ENCODE measurements at regions not wholly inside any gene's neighbourhood (a gene's known extent, or its start where the extent isn't known, plus 50 kb on each side); places are given as distances from the start of the nearest gene placed in this dataset.

DNA sequence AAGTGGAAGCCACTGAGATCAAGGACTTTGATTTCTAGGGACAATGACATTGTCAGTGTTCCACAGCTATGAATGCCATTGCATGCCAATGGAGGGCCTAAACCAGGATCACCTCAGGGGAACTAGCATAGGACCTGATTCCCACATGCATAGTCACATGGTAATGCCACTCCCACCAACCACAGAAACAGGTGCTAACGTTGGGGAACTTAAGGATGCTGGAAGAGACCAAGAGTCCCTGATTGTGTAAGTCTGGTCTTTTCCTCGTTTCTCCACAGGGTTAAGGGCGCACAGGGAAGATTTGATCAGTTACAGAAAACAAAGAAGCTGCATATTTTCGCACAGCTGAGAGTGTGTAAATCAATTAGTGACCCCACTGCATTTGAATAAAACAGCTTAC, 59.4 kb upstream of the CD44 start:
- Histone ChIP-seq H3K9ac (ENCODE audit: low read length) (no peak overlapping the region), H3K27ac (ENCODE audit: low read depth, low read length) (no peak overlapping the region), H3K4me1 (ENCODE audit: control insufficient read depth, insufficient read depth, low read length) (peaks cover 15% of the 10 kb centered on the region; the same call in 1 of the 2 replicates), H3K27me3 (ENCODE audit: control insufficient read depth, insufficient read depth, low read length) (no peaks in the 10 kb centered on the region), H3K36me3 (ENCODE audit: control insufficient read depth, insufficient read depth, low read length) (no peaks in the 10 kb centered on the region), H3K4me3 (ENCODE audit: low read depth, low read length) (no peak overlapping the region), H3K9me3 (ENCODE audit: control insufficient read depth, insufficient read depth, low read depth, low read length) (no peaks in the 10 kb centered on the region)

DNA sequence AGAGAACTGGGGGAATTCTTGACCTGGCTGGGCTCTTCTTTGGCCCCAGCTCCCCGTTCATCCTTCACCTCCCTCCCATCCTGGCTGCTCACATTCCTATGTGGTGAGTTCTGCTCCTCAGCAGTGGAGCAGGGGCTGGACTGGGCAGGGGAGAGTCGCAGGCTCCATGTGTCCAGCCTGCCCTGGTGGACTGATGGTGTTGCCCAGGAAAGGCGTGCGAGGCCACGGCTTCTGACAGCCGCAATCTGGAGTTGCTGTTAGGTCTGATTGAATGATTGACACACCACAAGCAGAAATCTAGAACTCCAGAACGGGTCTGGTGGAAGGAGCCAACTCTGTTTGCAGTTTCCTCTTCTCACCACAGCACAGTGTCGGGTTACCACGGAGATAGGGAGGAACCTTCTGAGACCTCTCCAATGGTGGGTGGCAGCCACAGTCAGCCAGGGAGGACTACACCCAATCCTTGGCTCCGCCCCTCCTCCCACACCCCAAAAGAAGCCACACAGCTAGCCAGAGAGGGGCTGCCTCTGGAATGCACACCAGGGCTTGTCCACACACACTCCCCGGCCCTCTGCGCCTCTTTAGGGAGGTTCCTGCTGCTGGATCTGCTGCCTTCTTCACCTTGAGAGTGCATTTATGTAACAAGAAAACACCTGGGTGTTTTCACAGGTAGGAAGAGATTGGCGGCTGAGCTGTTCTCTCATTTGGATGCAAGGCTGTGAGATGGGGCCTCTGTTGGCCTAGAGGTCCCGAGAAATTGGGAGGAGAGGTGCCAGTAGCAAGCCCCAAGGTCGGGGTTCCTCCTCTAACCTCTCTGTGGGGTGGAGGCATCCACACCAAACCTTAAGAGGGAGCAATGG, 56.4 kb upstream of the CD44 start:
- H3K4me1 ChIP-seq (ENCODE audit: control insufficient read depth, insufficient read depth, low read length) = peaks cover 15% of the 10 kb centered on the region; the same call in 1 of the 2 replicates
- no peak overlapping the region for H3K27ac ChIP-seq (ENCODE audit: low read depth, low read length)

DNA sequence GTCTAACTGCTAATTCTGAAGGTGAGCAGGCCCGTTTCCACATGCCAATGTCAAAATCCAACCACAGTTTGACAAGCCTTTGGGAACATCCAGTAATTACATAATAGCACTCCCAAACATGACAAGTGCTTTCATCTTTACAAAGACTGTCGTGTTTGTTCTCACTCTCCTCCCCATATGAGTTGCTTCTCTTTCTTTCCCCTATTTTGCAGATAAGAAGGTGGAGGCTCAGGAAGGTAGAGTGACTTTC, 55.9 kb upstream of the CD44 start:
- Histone ChIP-seq H3K36me3 (ENCODE audit: control insufficient read depth, insufficient read depth, low read length) (no peaks in the 10 kb centered on the region), H3K4me3 (ENCODE audit: low read depth, low read length) (no peak overlapping the region), H3K27me3 (ENCODE audit: control insufficient read depth, insufficient read depth, low read length) (no peaks in the 10 kb centered on the region), H3K9me3 (ENCODE audit: control insufficient read depth, insufficient read depth, low read depth, low read length) (no peaks in the 10 kb centered on the region), H3K4me1 (ENCODE audit: control insufficient read depth, insufficient read depth, low read length) (peaks cover 15% of the 10 kb centered on the region; the same call in 1 of the 2 replicates), H3K9ac (ENCODE audit: low read length) (peak overlapping the region; percentile 30), H3K27ac (ENCODE audit: low read depth, low read length) (no peak overlapping the region; the same call in 1 of the 2 replicates)

More for the DNA sequence above, 56.4 kb upstream of the CD44 start:
- H3K9me3 ChIP-seq (ENCODE audit: control insufficient read depth, insufficient read depth, low read depth, low read length) = no peaks in the 10 kb centered on the region
- no peaks in the 10 kb centered on the region for H3K36me3 ChIP-seq (ENCODE audit: control insufficient read depth, insufficient read depth, low read length)
- H3K9ac ChIP-seq (ENCODE audit: low read length) = peak overlapping the region; percentile 33
- H3K4me3 ChIP-seq (ENCODE audit: low read depth, low read length) = no peak overlapping the region
- no peaks in the 10 kb centered on the region for H3K27me3 ChIP-seq (ENCODE audit: control insufficient read depth, insufficient read depth, low read length)

DNA sequence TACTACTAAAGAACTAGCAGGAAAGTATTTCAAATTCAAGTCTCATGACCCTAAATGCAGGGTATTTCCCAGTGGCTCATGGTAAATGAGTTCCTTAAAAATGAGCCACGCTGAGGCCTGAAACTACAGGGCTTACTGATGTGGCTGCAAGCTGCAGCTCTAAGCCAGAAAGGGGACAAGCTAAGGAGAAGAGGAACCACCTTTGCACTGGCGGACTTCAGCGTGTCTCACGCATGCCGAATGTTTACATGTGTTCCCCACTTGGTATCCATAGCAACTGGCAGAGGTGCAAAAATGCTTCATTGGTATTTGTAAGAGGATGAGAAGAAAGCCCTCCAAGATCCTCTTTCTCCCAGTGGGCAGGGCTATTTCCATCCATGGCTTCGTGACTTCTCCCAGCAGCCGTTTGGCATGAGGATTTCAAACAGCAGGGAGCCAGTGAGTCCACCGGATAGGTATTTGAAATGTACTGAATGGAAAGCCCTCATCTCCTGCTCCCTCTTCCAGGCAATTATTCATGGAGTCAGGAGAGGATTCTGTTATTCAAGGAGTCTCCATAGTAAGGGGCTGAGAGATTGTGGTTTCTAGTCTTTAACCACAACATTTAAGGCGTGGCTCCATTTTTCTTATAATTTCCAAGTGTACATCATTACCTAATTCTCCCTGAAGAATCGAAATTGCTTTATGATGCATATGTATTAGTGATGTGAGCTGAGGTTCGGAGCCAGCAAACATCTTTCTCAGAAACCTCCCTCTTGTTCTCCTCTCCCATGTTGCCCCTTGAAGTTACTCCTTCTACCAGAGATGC, 55.3 kb upstream of the CD44 start:
- Histone ChIP-seq H3K27ac (ENCODE audit: low read depth, low read length) (no peak overlapping the region; the same call in 1 of the 2 replicates), H3K4me1 (ENCODE audit: control insufficient read depth, insufficient read depth, low read length) (peaks cover 15% of the 10 kb centered on the region; the same call in 1 of the 2 replicates)

DNA sequence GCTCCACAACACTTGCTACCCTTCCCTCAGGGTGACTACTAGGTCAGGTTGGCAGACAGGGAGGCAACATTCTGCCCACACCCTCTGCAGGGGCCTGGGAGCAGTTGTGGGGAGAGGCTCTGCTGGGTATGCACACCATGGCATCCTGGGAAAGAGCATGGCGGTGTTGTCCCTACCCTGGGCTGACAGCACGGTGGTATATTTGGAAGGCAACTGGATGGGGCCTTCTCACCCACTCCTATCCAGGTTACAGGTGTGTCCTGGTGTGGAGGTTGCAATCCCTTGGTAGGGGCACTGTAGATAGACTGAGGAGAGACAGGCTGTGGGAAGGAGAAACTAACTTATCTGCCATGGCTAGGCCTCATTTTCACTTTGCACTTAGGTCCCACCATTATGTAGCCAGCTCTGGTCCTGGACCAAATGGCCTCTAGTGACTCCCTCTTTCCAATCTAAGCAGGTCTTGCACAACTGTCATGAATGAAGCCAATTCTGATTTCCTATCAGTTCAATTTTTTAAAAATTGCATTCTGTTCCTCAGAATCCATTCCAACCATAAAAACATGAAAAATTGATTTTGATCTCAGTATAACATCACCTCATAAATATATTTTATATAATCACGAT, 54.0 kb upstream of the CD44 start:
- no peaks in the 10 kb centered on the region for H3K27me3 ChIP-seq (ENCODE audit: control insufficient read depth, insufficient read depth, low read length)
- H3K27ac ChIP-seq (ENCODE audit: low read depth, low read length) = no peak overlapping the region
- no peak overlapping the region for H3K9ac ChIP-seq (ENCODE audit: low read length)
- no peaks in the 10 kb centered on the region for H3K36me3 ChIP-seq (ENCODE audit: control insufficient read depth, insufficient read depth, low read length)
- H3K4me1 ChIP-seq (ENCODE audit: control insufficient read depth, insufficient read depth, low read length) = peaks cover 15% of the 10 kb centered on the region; the same call in 1 of the 2 replicates
- H3K9me3 ChIP-seq (ENCODE audit: control insufficient read depth, insufficient read depth, low read depth, low read length) = no peaks in the 10 kb centered on the region
- H3K4me3 ChIP-seq (ENCODE audit: low read depth, low read length) = no peak overlapping the region

More for the DNA sequence above, 55.3 kb upstream of the CD44 start:
- H3K4me3 ChIP-seq (ENCODE audit: low read depth, low read length) = no peak overlapping the region
- H3K9ac ChIP-seq (ENCODE audit: low read length) = peak overlapping the region; percentile 30
- H3K36me3 ChIP-seq (ENCODE audit: control insufficient read depth, insufficient read depth, low read length) = no peaks in the 10 kb centered on the region
- H3K9me3 ChIP-seq (ENCODE audit: control insufficient read depth, insufficient read depth, low read depth, low read length) = no peaks in the 10 kb centered on the region
- no peaks in the 10 kb centered on the region for H3K27me3 ChIP-seq (ENCODE audit: control insufficient read depth, insufficient read depth, low read length)

DNA sequence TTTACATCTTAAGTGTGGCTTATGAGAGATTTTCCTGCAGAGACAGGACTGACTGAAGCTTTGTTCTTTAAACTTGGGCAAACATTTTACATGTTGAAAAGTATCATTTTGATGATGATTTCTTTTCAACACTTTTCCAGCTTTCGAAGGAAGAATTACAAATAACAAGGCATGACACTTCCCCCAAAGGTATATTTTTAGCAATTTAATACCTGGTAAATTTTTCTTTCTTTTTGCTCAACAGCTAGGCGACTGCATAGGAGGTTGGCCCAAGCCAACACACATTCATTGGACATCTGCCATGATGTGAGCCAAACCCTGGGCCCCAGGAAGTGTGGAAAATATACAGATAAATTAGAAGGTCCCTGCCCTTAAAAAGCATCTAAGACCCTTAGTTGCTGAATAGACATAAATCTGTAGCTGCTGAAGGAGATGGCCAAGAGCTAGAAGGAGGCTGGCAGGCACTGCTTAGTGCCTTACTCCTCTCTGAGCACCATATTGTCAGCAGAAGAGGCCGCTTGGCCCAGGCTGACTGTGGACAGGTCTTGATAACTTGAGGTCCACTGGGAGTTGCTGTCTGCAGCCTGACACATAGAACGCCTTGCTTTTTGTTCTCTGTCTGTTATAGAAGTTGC, 53.3 kb upstream of the CD44 start:
- Histone ChIP-seq H3K36me3 (ENCODE audit: control insufficient read depth, insufficient read depth, low read length) (no peaks in the 10 kb centered on the region), H3K4me1 (ENCODE audit: control insufficient read depth, insufficient read depth, low read length) (peaks cover 15% of the 10 kb centered on the region; the same call in 1 of the 2 replicates), H3K9me3 (ENCODE audit: control insufficient read depth, insufficient read depth, low read depth, low read length) (no peaks in the 10 kb centered on the region), H3K9ac (ENCODE audit: low read length) (no peak overlapping the region), H3K27me3 (ENCODE audit: control insufficient read depth, insufficient read depth, low read length) (no peaks in the 10 kb centered on the region), H3K4me3 (ENCODE audit: low read depth, low read length) (no peak overlapping the region), H3K27ac (ENCODE audit: low read depth, low read length) (no peak overlapping the region)

DNA sequence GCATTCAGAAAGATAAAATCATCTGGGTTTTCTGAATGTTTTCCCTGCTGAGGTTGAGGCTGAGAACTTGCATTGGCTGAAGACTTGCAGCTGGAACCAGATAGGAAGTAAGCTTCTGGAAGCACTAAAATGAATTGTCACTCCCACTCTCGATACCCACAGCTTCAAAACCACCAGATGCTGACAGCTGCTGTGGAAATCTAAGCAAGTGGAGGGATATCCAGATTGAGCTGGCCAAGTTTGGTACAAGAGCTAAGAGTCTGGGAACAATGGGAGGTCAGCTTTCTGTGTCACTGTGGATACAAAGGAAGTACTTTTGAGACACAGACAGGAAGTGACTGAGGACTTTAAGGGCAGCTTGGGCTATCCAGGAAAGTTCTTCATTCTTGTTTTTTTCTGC, 51.3 kb upstream of the CD44 start:
- Histone ChIP-seq H3K4me3 (ENCODE audit: low read depth, low read length) (no peak overlapping the region), H3K9ac (ENCODE audit: low read length) (no peak overlapping the region), H3K4me1 (ENCODE audit: control insufficient read depth, insufficient read depth, low read length) (peaks cover 10% of the 10 kb centered on the region; the same call in 1 of the 2 replicates), H3K36me3 (ENCODE audit: control insufficient read depth, insufficient read depth, low read length) (no peaks in the 10 kb centered on the region), H3K9me3 (ENCODE audit: control insufficient read depth, insufficient read depth, low read depth, low read length) (no peaks in the 10 kb centered on the region), H3K27ac (ENCODE audit: low read depth, low read length) (no peak overlapping the region), H3K27me3 (ENCODE audit: control insufficient read depth, insufficient read depth, low read length) (no peaks in the 10 kb centered on the region)

DNA sequence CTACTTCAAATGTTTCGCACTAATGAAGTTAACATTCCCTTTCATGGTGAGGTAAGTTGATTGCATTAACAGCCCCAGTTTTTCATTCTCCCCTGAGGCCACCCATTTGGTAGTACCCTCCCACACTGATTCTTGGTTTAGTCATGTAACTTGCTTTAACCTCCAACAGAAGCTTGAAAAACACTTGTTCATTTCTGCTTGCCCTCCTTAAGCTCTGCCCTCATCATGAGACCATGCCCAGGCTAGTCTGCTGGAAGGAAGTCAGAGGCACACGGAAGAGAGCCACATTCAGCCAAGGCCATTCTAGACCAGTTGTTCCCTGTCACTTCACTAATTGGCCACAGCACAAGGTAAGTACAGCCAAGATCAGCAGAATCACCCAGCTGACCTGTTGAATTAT, 50.7 kb upstream of the CD44 start:
- Histone ChIP-seq H3K9me3 (ENCODE audit: control insufficient read depth, insufficient read depth, low read depth, low read length) (no peaks in the 10 kb centered on the region), H3K4me3 (ENCODE audit: low read depth, low read length) (no peak overlapping the region), H3K27me3 (ENCODE audit: control insufficient read depth, insufficient read depth, low read length) (no peaks in the 10 kb centered on the region), H3K9ac (ENCODE audit: low read length) (no peak overlapping the region), H3K27ac (ENCODE audit: low read depth, low read length) (no peak overlapping the region), H3K36me3 (ENCODE audit: control insufficient read depth, insufficient read depth, low read length) (no peaks in the 10 kb centered on the region), H3K4me1 (ENCODE audit: control insufficient read depth, insufficient read depth, low read length) (peaks cover 4% of the 10 kb centered on the region; the same call in 1 of the 2 replicates)

DNA sequence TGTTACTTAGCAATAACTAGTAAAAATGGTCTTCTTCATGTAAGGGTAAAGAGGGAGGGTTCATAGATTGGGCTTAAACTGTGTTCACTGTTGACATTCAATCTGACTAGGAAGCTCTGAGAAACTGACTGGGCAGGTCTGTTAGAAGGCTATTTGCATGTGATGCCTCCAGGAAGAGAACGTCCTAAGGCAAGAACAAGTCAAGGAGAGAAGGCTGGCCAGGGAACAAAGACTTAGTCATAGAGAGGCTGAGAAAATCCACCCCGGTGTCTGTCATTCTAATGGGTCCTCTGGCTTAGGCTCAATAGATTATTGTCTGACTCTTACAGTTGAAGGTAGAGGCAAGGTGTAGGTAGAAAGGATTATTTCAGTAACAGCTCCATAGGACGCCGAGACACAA, 50.3 kb upstream of the CD44 start:
- no peaks in the 10 kb centered on the region for H3K27me3 ChIP-seq (ENCODE audit: control insufficient read depth, insufficient read depth, low read length)
- no peaks in the 10 kb centered on the region for H3K9me3 ChIP-seq (ENCODE audit: control insufficient read depth, insufficient read depth, low read depth, low read length)
- H3K4me1 ChIP-seq (ENCODE audit: control insufficient read depth, insufficient read depth, low read length) = peaks cover under 1% of the 10 kb centered on the region; the same call in 1 of the 2 replicates
- H3K9ac ChIP-seq (ENCODE audit: low read length) = no peak overlapping the region
- no peaks in the 10 kb centered on the region for H3K36me3 ChIP-seq (ENCODE audit: control insufficient read depth, insufficient read depth, low read length)
- no peak overlapping the region for H3K27ac ChIP-seq (ENCODE audit: low read depth, low read length)
- H3K4me3 ChIP-seq (ENCODE audit: low read depth, low read length) = no peak overlapping the region

Data from HUES6 (cell line).